Left cardiac atrium (tissue), 4 donors: ENCODE measurements at regions not wholly inside any gene's neighbourhood (a gene's known extent, or its start where the extent isn't known, plus 50 kb on each side); places are given as distances from the start of the nearest gene placed in this dataset.
"Not testable (repeated sequence)": the region's sequence is repeated elsewhere in the genome, so short reads cannot be mapped to it uniquely, and the experiment has no call there.

ENCODE experiments used
- ATAC-seq, 2 donors: fragments of 200-7000 bp; cut with Tn5 transposase; one replicate each; pipeline ENCODE4 v1.9.1; 2020; ENCODE audit warnings: mild to moderate bottlenecking in 2 of 2, moderate library complexity in 2 of 2
- DNase-seq: peaks from one replicate; pipeline ENCODE4 v3.0.0-alpha.2; 2020
- intact Hi-C, 2 donors: fragments of 100-400 bp; cut with DNase I; formaldehyde crosslinking; loops; one replicate each; pipeline versions ENCODE4 v1.14.1 to v1.15.1; 2022 to 2023
- donor health status: DM: no; HTN: yes; CAD: no.
- donor health status: DM: no; HTN: yes; CAD: no; lungs with severe emphysema.
- donor health status: DM: yes; HTN: yes; CAD: no.
- donor health status: Dilated cardiomyopathy.

DNA sequence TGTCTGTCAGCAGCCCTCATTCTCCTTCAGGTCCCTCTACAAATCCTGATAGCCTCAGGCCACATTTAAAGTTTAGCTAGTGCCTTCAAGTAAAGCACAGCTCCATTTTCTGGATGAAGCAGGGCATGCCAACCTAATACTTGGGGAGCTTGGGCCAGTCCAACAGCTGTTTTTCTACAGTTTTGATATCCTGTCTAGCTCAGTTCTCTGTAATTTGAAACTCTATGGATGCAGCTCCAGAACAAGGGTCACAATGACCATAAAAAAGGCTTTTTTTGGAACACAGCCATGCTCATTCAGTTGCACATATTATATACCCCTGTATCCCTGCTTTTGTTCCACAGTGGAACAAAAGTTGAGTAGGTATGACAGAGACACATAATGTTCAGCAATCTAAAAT lies 373.5 kb downstream of the SUCLG1 start:
- intact Hi-C loops: no loop called here
- ATAC-seq (no peak), DNase-seq (no peak)

DNA sequence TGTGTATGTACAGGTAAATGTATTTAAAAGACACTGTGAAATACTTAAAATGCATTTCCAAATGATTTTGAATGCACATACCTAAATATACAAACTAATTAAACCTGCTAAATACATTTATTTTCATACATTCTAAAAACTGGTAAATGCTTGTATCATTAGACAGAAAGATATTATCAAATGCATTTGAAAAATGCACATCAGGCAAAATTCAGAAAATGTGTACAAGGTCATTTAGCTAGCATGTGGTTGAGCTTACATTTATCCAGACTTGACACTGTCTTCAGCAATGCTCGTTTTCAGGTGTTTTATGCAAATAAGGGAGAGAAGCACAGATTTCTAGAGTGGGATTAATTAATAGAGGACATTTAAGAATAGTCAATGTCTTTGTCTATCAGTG lies 374.2 kb downstream of the SUCLG1 start:
- intact Hi-C loops: no loop called here
- DNase-seq: no peak
- no peak for ATAC-seq

GRCh38 chr2:84083984-84084383 lies 375.1 kb downstream of the SUCLG1 start:
- no peak for ATAC-seq
- intact Hi-C loops: no loop called here
- no peak for DNase-seq

DNA sequence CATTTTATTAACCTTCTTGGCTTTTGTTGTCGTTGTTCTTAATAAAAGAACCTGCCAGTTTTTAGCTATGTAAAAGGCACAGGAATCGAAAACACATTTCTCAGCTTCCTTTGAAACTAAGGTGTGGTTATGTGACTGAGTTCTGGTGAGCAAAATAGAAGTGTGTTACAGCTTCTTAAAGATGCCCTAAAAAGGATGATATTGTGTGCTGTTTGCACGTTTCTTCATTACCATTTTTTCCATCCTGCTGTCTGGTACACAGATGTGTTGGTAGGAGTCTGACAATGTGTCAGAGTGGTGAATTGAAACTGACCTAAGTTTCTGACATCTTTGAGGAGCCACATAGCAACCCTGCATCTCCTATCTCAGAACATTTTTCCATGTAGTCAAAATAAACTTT lies 380.6 kb downstream of the SUCLG1 start:
- intact Hi-C loops: no loop called here
- DNase-seq (no peak), ATAC-seq (no peak)

DNA sequence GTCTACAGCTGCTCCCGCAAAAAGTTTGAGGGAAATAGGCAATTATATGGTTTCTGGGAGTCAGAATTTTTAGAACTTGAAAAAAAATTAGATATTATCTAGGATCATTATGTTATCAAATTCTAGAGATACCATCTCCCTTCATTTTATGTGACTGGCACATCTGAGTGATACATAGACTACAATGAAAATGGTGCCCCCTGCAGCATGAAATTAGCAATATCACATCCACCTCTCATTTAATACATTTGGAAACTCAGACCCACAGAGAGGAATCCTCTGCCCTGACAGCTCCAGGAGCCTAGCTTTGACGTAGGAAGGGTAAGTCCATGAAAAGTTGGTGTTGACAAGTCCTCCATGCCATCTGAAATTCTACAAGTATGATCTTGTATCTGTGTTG lies 381.6 kb downstream of the SUCLG1 start:
- DNase-seq (no peak), ATAC-seq (no peak)
- intact Hi-C loops: no loop called here

- ATAC-seq: no peak
- intact Hi-C loops: no loop called here
- DNase-seq: no peak
Measured at GRCh38 chr2:84071050-84071449, 388.0 kb downstream of the SUCLG1 start.

- DNase-seq (no peak), ATAC-seq (no peak)
- intact Hi-C loops: no loop called here
Measured at GRCh38 chr2:84065857-84066256, 393.2 kb downstream of the SUCLG1 start.

GRCh38 chr2:84057917-84058560 lies 401.0 kb downstream of the SUCLG1 start:
- DNase-seq (no peak), ATAC-seq (no peak)
- intact Hi-C loops: no loop called here

DNA sequence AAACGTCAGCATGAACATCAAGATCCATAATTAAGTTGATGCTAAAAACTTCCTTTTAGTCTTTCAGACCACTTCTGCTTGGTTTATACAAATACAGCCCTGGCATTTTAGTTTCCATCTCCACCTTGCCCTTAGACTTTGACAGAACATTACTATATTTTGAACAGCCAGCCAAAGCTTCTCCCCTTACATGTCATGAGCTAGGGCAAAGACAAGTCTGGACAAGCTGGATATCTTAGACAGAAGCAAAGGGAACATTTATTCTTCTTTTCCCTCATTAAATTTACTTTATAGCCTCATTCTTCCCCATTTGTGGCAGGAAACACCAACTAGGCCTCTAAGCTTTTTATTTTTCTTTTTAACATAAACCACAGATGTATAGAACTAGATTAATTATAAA lies 403.3 kb downstream of the SUCLG1 start:
- intact Hi-C loops: no loop called here
- DNase-seq: no peak
- ATAC-seq: no peak

GRCh38 chr2:84054577-84054976 lies 404.5 kb downstream of the SUCLG1 start:
- intact Hi-C loops, ATAC-seq, DNase-seq: not testable (repeated sequence)

GRCh38 chr2:84052913-84053312 lies 406.2 kb downstream of the SUCLG1 start:
- DNase-seq (no peak), ATAC-seq (no peak)
- intact Hi-C loops: no loop called here

GRCh38 chr2:84052043-84052442 lies 407.0 kb downstream of the SUCLG1 start:
- ATAC-seq: no peak
- DNase-seq: no peak
- intact Hi-C loops: no loop called here

- DNase-seq: no peak
- intact Hi-C loops: no loop called here
- ATAC-seq: no peak
Measured at GRCh38 chr2:84048964-84049363, 410.1 kb downstream of the SUCLG1 start.

DNA sequence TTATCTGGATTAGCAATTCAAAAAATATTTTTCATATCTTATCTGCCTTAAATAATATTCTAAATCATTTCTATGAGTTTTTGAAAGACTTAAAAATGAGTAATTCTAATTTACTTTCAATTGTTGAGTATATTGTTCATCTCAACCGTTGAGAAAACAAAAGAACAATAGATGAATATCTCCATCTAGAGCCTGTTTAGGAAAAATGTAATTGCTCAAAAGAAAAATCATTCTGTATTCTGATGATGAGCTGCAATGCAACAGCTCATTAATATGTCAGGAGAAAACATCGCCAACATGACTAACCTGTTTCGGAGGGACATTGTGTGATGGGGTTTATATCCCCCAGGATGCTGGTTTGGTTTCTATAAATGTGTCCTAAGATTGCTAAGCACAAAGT lies 417.6 kb downstream of the SUCLG1 start:
- DNase-seq: no peak
- no peak for ATAC-seq
- intact Hi-C loops: no loop called here

- no peak for ATAC-seq
- intact Hi-C loops: no loop called here
- no peak for DNase-seq
Measured at GRCh38 chr2:84040281-84040680, 418.8 kb downstream of the SUCLG1 start.

DNA sequence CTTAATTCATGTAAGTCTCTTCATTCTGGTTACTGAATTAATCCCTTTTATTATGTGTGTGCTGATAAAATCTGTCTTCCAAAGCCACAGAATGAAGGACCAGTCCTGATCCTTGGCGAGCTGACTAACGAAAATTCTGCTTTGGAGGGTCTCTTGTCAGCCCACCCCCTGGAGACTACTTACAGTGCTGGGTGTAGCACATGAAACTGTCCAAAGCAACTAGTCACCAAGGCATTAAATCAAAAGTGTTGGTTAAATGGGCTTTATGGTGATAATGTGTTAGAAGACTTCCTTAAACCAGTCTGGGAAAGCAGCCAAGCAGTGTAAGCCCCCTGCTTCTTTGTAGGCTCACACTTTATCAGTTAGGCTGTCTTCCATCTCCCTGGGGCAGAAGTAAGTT lies 420.2 kb downstream of the SUCLG1 start:
- DNase-seq (no peak), ATAC-seq (no peak)
- intact Hi-C loops: no loop called here

DNA sequence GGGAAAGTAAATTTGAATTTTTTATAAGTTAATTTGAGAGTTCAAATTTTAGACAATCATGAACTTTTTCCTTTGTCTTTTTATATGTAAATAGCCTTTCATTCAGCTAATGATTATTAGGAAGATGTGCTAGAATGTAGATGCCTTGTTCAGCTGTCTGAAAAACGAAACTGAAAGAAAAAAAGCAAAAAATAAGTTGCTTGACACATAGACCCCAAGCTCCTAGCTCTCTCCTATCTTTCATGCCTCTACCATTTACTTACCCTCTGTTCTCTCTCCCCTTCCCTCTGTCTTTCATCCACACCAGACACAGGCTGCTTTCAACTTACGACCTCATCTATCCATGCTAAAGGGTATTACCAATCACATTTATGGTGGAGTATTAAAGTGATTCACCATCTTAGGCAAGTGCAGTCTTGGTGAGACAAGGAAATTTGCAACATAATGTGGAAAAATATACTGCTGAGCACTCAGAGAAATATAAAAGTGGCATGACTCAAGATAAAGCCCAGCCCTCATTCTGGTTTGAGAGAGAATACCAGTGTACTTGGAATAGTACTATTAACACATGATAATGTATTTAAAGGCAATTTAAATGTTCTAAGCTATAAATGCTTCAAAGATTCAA lies 425.6 kb downstream of the SUCLG1 start:
- ATAC-seq (no peak), DNase-seq (no peak)
- intact Hi-C loops: no loop called here

DNA sequence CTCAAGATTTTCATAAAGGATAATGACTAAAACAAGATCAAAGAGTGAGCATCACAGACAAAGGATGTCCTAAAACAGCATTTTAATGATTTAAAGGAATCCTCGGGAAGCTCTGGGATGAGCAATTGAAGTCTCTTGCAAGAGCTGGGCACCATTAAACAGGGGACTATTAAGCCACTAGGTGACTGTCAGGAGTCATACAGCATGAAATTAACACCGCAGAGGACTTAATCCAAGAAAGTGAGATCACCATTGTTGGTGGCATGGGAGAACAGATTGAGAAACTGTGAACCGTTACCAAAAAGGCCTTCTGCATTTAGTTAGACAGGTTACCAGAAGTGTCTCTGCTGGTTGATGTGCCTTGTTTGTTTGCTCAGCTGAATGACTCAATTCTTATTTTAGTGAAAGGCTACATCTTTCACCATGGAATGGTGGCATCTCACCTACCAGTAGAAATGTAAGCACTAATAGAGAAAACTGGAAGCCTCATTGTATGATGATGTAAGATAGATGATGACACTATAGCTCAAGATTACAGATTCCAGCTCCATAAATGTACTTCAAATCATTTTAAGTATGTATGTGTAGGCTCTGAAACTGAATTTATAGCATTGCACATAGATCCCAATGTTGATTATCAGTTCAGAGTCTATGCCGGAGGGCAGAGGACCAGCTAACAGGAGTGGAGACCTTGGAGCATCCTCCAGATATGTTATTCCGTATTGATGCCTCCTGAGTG lies 427.6 kb downstream of the SUCLG1 start:
- no peak for DNase-seq
- no peak for ATAC-seq
- intact Hi-C loops: no loop called here

- ATAC-seq (no peak), DNase-seq (no peak)
- intact Hi-C loops: no loop called here
Measured at GRCh38 chr2:84029903-84030575, 429.0 kb downstream of the SUCLG1 start.

- DNase-seq: no peak
- no peak for ATAC-seq
- intact Hi-C loops: no loop called here
Measured at GRCh38 chr2:84026818-84027217, 432.3 kb downstream of the SUCLG1 start.
